ENCODE measurements at regions not wholly inside any gene's neighbourhood (a gene's known extent, or its start where the extent isn't known, plus 50 kb on each side); places are given as distances from the start of the nearest gene placed in this dataset.
A peak's percentile ranks its signal among the peaks of the same experiment; 100 is the strongest.

DNA sequence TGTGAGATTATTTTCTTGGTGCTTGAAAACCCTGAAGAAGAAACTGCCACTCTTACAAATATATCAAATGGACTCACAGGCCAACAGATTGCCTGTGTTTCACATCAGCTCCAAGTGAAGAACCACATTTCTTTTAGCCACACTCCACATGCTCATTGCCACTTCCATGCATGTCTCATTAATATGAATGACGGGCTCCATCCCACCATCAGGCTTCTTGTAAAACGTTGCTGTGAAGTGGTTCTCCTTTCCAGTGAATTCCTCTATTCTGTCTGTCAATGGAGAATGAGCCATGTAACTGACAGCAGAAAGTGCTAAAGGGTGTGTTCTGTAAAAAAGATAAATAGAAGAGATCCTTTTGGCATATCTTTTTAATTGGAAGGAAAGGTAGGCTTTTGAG, 188.2 kb upstream of the RMST start:
- DNase-seq (ENCODE audit: low read depth) = no peak

DNA sequence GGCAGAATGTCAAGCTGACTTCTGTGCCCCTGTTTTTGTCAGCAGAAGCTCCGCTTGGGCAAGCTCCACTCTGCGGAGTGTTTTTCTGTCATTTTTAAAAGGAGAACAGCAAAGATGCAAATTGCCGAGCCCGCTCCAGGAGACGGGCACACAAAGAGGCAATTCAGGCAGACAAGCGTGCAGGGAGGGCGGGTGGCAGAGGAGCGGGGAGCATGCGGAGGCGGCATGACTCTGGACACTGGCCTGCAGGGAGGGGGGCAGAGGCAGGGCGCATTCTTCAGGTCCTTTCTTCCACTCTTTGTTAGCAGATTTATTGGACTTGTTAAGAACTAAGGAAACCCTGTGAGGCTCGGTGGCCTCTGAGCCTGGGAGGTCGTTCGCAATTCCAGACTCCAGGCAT, 187.3 kb upstream of the RMST start:
- DNase-seq (ENCODE audit: low read depth) = no peak

DNA sequence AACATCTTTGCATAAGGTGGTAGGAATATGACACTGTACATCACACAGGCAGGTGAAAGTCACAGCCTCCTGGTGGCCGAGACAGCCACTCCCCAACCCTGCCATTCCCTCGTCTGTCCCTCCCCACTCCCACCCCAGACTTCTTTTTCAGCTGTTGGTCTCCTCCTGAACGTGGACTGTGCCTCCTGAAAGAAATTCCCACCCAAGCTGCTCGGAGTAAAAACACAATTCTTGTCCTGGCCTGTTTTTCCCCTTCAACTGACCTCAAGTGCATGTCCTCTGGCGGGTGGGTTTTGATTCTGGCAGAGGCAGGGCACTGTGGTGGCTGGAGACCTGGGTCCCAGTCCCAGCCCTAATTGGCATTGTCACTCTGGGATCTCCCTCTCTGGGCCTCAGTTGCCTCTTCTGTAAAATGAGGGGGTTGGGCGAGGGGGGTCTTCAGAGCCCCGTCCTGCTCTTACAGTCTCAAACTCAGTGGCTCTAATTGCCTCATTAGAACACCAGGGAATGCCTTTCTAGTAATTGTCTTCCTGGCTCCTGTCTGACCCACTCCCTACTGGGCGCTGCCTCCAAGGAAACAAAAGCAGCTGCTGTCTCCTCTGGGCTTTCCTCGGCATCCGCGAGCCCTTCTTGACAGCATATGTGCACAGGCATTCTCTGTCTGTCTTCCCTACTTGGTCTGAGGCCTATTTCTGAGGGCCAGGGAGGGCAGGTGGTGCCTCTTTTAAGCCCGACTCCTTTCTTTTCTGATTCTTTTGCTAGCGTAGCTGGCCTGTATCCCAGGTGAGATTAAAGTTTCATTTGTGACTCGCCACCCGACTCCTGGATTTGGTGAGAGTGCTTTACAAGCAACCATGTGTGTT, 186.6 kb upstream of the RMST start:
- DNase-seq (ENCODE audit: low read depth) = no peak

DNA sequence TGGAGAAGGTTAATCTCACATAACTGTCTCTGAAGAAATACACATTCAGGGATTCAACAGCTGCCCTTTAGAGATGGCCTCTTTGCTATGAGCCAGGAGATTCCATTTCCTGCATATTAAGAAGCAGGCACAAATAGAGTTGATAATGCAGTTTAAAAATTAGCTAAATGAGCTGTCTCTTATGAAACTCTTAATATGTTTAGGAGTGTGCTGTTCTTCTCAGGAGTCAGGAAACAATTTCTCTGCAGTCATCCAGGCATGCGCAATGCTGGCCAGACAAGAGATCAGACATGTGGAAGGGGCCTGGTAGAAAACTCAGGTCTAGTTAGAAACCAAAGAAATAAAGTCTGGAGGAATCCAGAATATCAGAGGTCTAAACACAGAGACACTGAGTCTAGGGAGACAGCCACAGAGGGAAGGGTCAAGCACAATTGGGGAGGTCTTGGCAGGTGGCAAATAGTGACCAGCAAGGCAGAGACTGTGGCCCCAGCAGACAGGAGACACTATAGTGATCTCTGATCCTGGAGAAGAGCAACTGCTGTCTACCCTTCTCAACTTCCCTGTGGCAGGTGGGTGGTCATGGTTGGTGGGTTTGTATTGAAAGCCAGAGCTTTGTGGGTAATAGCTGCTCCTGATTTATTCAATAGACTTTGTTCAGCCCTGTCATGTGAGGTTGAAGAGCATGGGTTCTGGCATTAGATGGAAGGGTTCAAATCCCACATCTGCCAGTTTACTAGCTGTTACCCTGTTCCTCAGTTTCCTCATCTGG, 185.8 kb upstream of the RMST start:
- no peak for DNase-seq (ENCODE audit: low read depth)

DNA sequence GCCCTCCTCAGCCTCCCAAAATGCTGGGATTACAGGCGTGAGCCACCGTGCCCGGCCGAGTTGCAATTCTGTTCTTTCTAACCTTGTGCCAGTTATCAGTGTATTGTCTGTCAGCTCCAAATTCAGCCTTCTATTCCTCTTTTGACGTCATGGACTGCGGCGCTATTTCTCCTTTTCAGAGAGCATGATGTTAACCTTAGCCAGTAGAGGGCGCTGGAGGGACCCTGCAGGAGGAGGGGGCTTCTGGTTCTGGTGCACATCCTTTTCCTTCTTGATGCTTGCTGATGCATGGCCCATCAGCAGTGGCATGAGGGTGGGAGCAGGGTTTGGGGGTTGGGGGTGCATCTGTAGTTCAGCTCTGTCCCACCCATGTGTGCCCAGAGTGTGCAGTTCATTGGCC, 179.3 kb upstream of the RMST start:
- DNase-seq (ENCODE audit: low read depth) = no peak

DNA sequence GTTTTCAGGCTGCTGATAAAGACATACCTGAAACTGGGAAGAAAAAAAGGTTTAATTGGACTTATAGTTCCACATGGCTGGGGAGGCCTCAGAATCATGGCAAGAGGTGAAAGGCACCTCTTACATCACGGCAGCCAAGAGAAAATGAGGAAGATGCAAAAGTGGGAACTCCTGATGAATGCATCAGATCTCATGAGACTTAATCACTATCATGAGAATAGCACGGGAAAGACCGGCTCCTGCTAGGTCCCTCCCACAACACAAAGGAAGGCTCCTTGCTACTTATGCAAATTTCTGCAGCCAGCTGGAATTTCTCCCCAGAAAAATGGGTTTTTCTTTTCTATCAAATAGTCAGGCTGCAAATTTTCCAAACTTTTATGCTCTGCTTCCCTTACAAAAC, 174.1 kb upstream of the RMST start:
- no peak for DNase-seq (ENCODE audit: low read depth)

DNA sequence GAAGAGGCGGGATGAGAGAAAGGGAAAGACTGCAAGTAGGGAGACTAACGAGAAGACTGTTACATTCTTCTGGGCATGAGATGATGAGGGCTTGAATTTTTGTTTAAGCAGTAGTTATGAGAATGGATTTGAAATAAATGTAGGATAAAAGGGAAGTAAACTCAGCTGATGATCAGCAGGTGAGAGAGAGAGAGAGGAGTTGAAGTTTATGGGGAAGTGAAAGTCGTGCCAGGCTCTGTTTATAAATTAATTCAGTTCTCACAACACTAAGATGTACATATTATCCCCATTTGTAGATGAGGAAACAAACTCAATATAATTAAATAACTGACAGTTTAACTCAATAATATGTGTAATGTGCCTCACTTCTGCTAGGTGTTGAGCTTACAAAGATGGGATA, 170.0 kb upstream of the RMST start:
- DNase-seq (ENCODE audit: low read depth) = no peak

DNA sequence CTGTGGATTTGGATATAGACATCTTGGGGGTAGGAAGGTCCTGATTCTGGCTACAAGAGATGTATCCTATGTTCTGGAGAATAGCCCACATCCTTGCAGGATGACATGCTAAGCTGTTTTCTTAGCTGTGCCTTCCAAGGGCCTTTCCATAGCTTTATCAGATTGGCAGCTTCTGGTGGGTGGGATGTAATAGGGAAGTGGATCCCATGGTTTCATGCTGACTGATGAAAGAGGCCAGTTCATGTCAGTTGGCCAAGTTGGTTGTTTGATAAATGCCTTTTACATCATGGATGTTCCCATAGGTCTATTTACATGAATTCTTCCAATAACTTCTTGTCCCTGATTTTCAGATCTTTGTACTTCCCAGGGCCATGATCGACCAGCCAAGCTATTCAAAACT, 169.1 kb upstream of the RMST start:
- no peak for DNase-seq (ENCODE audit: low read depth)

DNA sequence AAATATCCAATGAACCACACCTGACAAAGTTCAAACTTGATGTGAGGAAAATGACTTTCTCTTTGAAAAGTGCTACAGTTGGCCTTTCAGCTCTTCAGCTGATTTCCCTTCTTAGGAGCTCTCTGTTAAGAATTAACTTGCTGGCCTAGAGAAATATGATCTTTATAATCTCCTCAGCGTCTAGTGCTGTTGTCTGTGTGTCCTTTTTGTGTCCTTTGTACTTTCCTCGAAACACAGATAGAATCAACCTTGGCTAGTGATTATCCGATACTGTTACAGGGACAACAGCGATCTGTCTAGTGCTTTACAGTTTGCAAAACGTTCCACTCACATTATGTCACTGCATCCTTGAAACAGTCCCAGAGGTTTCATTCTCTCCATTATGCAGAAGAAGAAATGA, 162.8 kb upstream of the RMST start:
- no peak for DNase-seq (ENCODE audit: low read depth)

DNA sequence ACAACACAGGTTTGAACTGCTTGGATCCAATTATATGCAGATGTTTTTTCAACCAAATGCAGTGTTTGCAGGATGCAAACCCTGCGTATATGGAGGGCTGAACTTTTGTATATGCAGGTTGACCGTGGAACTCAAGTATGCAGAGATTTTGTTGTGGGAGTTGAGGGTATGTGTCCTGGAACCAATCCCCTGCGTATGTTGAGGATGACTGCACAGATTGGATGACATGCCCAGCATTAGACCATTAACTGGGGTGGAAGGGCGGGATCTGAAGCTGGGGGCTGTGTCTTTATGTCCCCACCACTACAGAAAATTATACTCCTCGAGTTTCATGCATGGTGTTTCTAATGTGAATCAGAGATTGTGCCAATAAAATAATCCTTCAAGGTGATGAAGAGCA, 162.2 kb upstream of the RMST start:
- DNase-seq (ENCODE audit: low read depth) = no peak

DNA sequence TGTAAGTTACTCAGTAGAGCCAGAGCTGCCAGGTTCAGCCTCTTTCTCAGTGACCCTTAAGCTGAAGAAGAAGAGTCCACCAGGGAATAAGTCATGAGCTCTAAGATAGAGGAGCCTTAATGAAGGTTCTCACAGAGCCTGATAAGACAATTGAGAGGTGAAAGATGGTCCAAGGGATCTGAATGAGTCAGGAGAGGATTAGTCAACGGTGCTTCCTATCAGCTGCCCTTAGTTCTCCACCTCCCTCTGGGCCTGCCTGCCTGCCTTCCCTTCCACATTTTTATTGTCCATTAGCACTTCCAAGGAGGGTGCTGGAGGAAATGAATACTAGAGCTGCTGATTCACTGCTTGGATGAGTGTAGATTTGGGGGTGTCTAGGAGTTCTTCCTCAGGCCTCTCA, 161.7 kb upstream of the RMST start:
- DNase-seq (ENCODE audit: low read depth) = no peak

DNA sequence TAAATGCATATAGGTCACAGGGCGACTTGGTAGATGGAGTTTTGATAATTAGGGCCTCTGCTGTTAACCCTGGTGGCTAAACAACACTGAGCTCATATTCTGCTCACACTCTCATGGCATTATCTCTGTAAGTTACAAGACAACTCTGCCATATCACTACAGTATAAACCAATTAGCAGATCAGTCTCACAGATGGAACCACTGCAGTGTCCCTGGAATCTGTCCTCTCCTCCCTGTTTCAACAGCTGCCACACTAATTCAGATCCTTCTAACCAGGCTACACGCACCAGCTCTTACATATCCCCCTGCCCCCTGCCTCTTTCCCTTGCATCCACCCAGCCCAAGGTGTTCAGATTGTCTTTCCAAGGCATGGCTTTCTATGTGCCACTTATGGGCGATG, 161.0 kb upstream of the RMST start:
- no peak for DNase-seq (ENCODE audit: low read depth)

DNA sequence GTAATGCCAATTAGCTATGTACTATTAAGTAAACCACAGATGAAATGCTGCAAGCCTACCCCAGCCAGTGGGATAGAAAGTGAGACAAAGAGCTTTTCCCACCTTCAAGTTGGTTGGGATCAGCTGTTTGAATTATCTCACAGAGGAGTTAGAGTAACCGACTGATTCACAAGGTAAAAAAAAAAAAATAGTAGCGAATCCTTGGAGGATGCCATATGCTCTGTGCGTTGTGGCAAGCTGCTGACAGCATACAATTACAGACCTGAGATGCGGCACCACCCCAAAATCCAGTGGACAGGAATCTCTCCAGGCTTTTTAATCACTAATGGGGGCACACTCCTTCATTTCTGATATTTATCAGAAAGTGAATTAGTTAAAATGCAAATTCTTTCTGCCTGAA, 157.0 kb upstream of the RMST start:
- DNase-seq (ENCODE audit: low read depth) = no peak

DNA sequence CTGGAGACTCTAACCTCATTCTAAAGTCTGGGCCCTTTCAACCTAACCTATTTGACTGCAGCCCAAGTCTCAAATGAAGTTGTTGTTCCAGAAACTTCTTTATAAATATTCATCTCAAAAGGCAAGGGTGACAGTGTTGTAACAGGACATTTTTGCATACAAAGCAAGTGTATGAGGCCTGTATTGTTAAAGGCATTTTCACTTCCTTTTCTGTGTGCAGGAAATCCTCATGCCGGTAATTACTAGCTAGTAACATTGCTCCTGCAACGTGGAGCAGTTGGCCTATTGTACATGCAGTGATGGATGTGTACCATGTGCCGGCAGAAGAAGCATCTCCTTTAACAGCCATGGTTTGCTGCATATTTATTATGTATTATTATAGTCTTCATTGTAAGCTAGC, 156.5 kb upstream of the RMST start:
- no peak for DNase-seq (ENCODE audit: low read depth)

DNA sequence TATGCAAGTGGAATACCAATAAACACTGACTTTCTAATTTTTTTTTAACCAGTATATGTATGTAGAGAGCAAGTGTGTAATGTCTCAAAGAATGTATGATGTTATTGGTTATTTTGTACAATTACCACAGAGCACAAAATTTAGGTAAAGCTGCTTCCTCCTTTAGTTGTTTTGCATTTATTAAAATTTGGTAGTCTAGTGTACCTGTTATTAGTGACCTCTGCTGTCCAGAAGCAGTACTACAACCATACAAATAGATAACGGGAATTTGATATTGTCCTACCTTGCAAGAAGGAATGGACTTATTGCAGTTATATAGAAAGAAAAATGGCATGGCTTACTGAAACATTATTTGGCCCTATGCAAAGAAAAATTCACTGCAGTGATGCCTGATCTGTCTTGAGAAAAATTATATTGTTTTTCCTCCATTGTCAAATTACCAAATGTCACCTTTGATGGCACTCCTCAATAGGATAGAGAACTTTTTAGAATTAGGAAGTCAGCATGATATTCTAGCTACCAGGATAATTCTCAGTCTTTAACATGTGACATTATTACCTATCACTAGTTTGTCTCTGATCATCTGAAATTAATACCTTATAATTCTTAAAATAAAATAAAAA, 153.9 kb upstream of the RMST start:
- DNase-seq (ENCODE audit: low read depth) = peak; percentile 56

DNA sequence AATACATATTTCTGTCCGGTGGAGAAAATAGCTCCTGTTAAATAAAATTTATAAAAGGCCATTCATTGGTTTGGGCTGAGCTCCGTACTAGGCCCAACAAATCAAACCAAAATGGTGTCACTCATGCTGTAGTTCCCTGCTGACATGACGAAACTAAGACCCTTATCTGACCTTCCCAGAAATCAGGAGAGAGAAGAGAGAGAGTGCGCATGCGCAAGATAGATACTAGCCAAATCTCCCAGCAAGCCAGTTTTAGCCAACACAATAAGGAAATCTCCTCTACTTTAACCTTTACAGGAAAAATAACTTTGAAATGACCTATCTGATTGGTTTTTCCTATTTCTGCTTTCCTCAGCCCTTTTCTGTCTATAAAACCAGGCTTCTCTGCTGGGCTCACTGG, 152.7 kb upstream of the RMST start:
- DNase-seq (ENCODE audit: low read depth) = no peak

DNA sequence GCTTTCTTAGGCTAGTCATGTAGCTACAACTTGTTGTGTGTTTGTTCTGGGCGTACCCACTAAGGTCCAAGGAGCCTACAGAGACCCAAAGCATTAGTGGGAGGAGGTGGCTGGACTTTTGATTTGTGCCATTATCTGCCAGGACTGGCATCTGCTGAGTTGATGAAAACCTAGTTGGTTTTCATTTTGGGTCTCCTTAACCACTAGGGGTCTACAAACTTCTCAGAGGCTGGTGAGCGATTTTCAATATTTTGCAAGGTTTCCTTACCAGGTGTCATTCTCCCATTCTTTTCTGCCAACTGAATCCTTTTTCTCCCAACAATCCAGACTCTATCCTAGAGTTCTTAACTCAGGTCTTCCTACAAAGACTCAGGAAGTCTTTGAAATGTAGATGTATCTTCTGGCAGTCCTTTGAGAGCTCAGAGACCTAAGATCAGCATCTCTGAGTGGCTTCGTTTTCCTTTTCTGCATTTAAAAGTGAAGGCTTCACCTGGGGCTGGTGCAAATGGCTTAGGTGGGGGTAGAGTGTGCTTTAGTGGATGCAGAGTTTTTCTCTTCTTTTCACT, 150.0 kb upstream of the RMST start:
- DNase-seq (ENCODE audit: low read depth) = no peak

DNA sequence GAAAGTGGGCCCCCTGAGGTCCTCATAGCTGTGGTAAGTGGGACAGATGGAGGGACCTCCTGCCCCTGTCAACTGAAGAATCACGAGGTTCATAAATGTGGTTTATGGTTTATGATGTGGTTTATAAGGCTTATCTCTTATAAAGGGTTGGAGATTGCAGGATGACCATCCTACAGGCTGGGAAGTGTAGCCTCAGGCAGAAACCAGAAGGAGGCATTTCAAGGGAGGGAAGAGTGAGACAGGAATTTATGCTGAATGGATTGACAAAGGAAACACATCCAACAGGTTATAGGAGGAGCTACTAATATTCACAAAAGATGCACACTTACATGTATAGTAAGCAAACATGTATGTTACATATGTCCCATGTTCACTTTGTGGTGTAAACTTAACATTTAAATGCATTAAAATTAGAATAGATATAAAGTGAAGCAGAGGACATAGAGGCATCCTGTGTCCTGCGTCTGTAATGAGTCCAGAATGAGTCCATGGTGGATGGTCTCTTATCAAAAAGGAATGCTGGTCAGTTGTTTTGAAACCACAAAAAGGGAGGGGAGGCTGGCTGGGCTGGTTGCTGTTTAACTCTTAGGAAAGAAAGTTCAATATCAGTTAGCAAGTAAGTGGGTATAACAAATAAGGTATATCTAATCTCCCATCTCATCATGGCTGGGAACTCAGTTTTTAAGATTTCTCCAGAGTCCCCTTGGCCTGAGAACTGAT, 149.0 kb upstream of the RMST start:
- DNase-seq (ENCODE audit: low read depth) = no peak

DNA sequence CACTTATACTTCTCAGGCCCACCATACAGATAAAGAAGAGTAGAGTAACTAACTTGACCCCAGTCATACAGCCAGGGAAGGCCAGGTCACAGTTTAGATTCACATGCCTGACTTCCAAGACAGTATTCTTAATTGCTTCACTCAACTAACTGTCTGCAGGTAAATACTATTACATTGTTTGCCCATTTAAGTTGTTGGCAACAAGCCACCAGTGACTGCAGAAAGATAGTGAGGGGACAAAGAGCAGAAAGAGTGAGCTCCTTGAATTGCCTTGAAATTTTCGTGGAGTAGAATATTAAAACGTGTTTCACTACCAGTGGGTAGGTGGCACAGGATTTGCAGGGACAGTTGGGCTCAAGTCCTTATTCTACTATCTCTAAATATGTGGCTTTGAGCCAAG, 146.3 kb upstream of the RMST start:
- no peak for DNase-seq (ENCODE audit: low read depth)

DNA sequence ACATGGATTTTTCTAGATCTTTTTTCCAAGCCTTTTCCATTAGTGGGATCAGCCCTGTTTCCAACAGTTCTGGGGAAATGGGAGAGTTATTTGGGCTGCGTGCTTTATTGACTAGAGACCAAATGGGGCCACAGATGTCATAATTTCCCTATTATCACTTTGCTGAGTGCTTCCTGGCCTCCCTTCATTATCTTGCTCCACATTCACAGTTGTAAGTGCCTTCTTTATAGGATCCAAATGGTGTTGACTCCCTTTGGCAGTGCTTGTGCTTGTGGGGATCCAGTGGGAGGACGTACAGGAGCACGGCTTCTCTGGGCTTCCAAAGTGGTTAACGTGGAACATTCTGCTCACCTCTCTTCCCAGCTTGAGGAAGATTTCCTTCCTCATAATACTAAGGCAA, 141.0 kb upstream of the RMST start:
- DNase-seq (ENCODE audit: low read depth) = no peak

DNA sequence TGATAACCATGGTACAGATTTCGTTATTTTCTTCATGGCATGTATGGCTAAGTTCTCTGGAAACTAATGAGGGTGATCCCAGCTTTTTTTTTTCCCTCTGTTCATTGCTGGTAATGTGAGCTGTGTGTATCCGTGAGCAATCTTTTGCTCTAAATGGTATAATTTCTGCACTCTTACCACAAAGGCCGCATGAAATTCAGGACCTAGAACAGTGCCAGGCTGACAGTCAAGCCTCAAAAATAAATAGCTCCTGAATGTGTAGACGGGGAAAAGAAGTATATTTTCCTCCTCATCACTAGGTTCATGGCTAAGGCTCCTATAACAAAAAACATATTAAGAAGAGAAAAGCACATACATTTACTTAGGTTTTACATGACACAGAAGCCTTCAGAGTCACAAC, 140.2 kb upstream of the RMST start:
- DNase-seq (ENCODE audit: low read depth) = no peak

DNA sequence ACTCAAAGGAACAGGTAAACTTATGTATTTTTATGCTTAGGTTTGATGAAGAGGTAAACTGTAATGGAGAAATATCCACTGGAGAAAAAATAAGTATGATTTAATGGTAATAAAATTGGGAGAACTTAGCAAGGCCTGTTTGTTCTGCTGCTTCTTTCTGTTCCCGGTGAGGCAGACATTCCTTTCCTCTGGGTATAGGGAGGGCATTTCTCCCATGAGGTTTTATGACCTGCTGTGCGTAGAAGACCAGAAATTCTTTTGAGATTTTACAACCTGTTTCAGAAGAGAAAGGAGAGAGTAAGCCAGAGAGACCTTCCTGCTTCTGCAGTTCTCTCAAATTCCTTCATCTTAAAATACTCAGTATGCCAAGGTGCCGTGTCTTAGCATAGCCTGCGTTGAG, 139.4 kb upstream of the RMST start:
- DNase-seq (ENCODE audit: low read depth) = no peak
